MG63 (cell line): ENCODE measurements at regions not wholly inside any gene's neighbourhood (a gene's known extent, or its start where the extent isn't known, plus 50 kb on each side); places are given as distances from the start of the nearest gene placed in this dataset.
A peak's percentile ranks its signal among the peaks of the same experiment; 100 is the strongest.
"Not testable (repeated sequence)": the region's sequence is repeated elsewhere in the genome, so short reads cannot be mapped to it uniquely, and the experiment has no call there.

ENCODE experiments used
- DNase-seq: peaks from one replicate; pipeline ENCODE4 v3.0.0-alpha.2; 2020
- H3K27me3 ChIP-seq: fragments of 250-450 bp; sonication (Bioruptor Pico); 2 replicates; pipeline ENCODE4 v1.5.1; 2020; ENCODE audit warnings: mild to moderate bottlenecking, moderate library complexity
- H3K36me3 ChIP-seq: fragments of 250-450 bp; sonication (Bioruptor Pico); 2 replicates; pipeline ENCODE4 v1.5.1; 2020; ENCODE audit warnings: mild to moderate bottlenecking, moderate library complexity
- H3K4me3 ChIP-seq: fragments of 250-450 bp; sonication (Bioruptor Pico); 2 replicates; pipeline ENCODE4 v1.5.1; 2020; ENCODE audit warnings: mild to moderate bottlenecking, moderate library complexity
- H3K9me3 ChIP-seq: fragments of 250-450 bp; sonication (Bioruptor Pico); 2 replicates; pipeline ENCODE4 v1.5.1; 2020; ENCODE audit warnings: mild to moderate bottlenecking, moderate library complexity

GRCh38 chr6:144378437-144378836, 93.3 kb downstream of the UTRN start:
- Histone ChIP-seq H3K36me3 (no peaks in the 10 kb centered on the region; the same call in 1 of the 2 replicates), H3K9me3 (no peaks in the 10 kb centered on the region; the same call in none of the 2 replicates), H3K4me3 (no peak overlapping the region), H3K27me3 (no peaks in the 10 kb centered on the region)
- no peak for DNase-seq

GRCh38 chr6:144379356-144379755, 94.2 kb downstream of the UTRN start:
- Histone ChIP-seq H3K36me3 (no peaks in the 10 kb centered on the region; the same call in 1 of the 2 replicates), H3K27me3 (no peaks in the 10 kb centered on the region), H3K9me3 (no peaks in the 10 kb centered on the region; the same call in none of the 2 replicates), H3K4me3 (no peak overlapping the region)
- peak; percentile 66 for DNase-seq

GRCh38 chr6:144381499-144381898, 96.4 kb downstream of the UTRN start:
- not testable (repeated sequence) for H3K9me3 ChIP-seq, H3K4me3 ChIP-seq, H3K27me3 ChIP-seq, DNase-seq, H3K36me3 ChIP-seq

GRCh38 chr6:144383336-144383735, 98.2 kb downstream of the UTRN start:
- DNase-seq: no peak
- H3K27me3 ChIP-seq: no peaks in the 10 kb centered on the region
- no peak overlapping the region for H3K4me3 ChIP-seq
- H3K36me3 ChIP-seq: no peaks in the 10 kb centered on the region; the same call in 1 of the 2 replicates
- no peaks in the 10 kb centered on the region; the same call in none of the 2 replicates for H3K9me3 ChIP-seq

GRCh38 chr6:144384427-144384826, 99.3 kb downstream of the UTRN start:
- Histone ChIP-seq H3K4me3 (no peak overlapping the region), H3K9me3 (no peaks in the 10 kb centered on the region; the same call in none of the 2 replicates), H3K36me3 (no peaks in the 10 kb centered on the region), H3K27me3 (no peaks in the 10 kb centered on the region)
- DNase-seq: no peak

GRCh38 chr6:144389474-144389873, 104.3 kb downstream of the UTRN start:
- H3K27me3 ChIP-seq, H3K4me3 ChIP-seq, H3K36me3 ChIP-seq, DNase-seq, H3K9me3 ChIP-seq: not testable (repeated sequence)

- Histone ChIP-seq H3K27me3 (no peaks in the 10 kb centered on the region), H3K9me3 (no peaks in the 10 kb centered on the region), H3K36me3 (no peaks in the 10 kb centered on the region), H3K4me3 (no peak overlapping the region)
- no peak for DNase-seq
These were observed 105.1 kb downstream of the UTRN start for GRCh38 chr6:144390202-144390601.

- DNase-seq: no peak
- H3K36me3 ChIP-seq: no peaks in the 10 kb centered on the region
- H3K4me3 ChIP-seq: no peak overlapping the region
- no peaks in the 10 kb centered on the region for H3K9me3 ChIP-seq
- no peaks in the 10 kb centered on the region for H3K27me3 ChIP-seq
These were observed 105.8 kb downstream of the UTRN start for GRCh38 chr6:144390886-144391285.

GRCh38 chr6:144392536-144392935, 107.4 kb downstream of the UTRN start:
- no peak for DNase-seq
- H3K9me3 ChIP-seq: no peaks in the 10 kb centered on the region
- H3K4me3 ChIP-seq: no peak overlapping the region
- H3K36me3 ChIP-seq: no peaks in the 10 kb centered on the region
- no peaks in the 10 kb centered on the region for H3K27me3 ChIP-seq

GRCh38 chr6:144394210-144394609, 109.1 kb downstream of the UTRN start:
- peaks cover 2% of the 10 kb centered on the region; the same call in 1 of the 2 replicates for H3K9me3 ChIP-seq
- H3K27me3 ChIP-seq: no peaks in the 10 kb centered on the region
- no peak overlapping the region for H3K4me3 ChIP-seq
- no peak for DNase-seq
- H3K36me3 ChIP-seq: no peaks in the 10 kb centered on the region

- Histone ChIP-seq H3K36me3 (no peaks in the 10 kb centered on the region), H3K27me3 (no peaks in the 10 kb centered on the region), H3K4me3 (no peak overlapping the region), H3K9me3 (peaks cover 2% of the 10 kb centered on the region; the same call in 1 of the 2 replicates)
- no peak for DNase-seq
These were observed 109.9 kb downstream of the UTRN start for GRCh38 chr6:144395014-144395413.

GRCh38 chr6:144395826-144396225, 110.7 kb downstream of the UTRN start:
- no peaks in the 10 kb centered on the region for H3K27me3 ChIP-seq
- H3K4me3 ChIP-seq: no peak overlapping the region
- peaks cover 2% of the 10 kb centered on the region; the same call in 1 of the 2 replicates for H3K9me3 ChIP-seq
- no peak for DNase-seq
- no peaks in the 10 kb centered on the region for H3K36me3 ChIP-seq

- H3K9me3 ChIP-seq: peaks cover 2% of the 10 kb centered on the region; the same call in 1 of the 2 replicates
- H3K36me3 ChIP-seq: no peaks in the 10 kb centered on the region
- DNase-seq: no peak
- no peaks in the 10 kb centered on the region for H3K27me3 ChIP-seq
- H3K4me3 ChIP-seq: no peak overlapping the region
These were observed 112.0 kb downstream of the UTRN start for GRCh38 chr6:144397141-144397540.

GRCh38 chr6:144400321-144400720, 115.2 kb downstream of the UTRN start:
- Histone ChIP-seq H3K9me3 (peaks cover 2% of the 10 kb centered on the region; the same call in 1 of the 2 replicates), H3K4me3 (no peak overlapping the region), H3K36me3 (no peaks in the 10 kb centered on the region), H3K27me3 (no peaks in the 10 kb centered on the region)
- no peak for DNase-seq

- no peak overlapping the region for H3K4me3 ChIP-seq
- peaks cover 2% of the 10 kb centered on the region; the same call in 1 of the 2 replicates for H3K9me3 ChIP-seq
- no peaks in the 10 kb centered on the region for H3K27me3 ChIP-seq
- DNase-seq: no peak
- H3K36me3 ChIP-seq: no peaks in the 10 kb centered on the region
These were observed 116.9 kb downstream of the UTRN start for GRCh38 chr6:144401736-144402733.

GRCh38 chr6:144402750-144403149, 117.6 kb downstream of the UTRN start:
- DNase-seq: no peak

GRCh38 chr6:144405163-144405562, 120.0 kb downstream of the UTRN start:
- Histone ChIP-seq H3K4me3 (no peak overlapping the region), H3K36me3 (no peaks in the 10 kb centered on the region), H3K9me3 (no peaks in the 10 kb centered on the region), H3K27me3 (no peaks in the 10 kb centered on the region)
- DNase-seq: no peak

More at GRCh38 chr6:144402750-144403149, 117.6 kb downstream of the UTRN start:
- Histone ChIP-seq H3K4me3 (no peak overlapping the region), H3K9me3 (peaks cover under 1% of the 10 kb centered on the region; the same call in 1 of the 2 replicates), H3K36me3 (no peaks in the 10 kb centered on the region), H3K27me3 (no peaks in the 10 kb centered on the region)

- Histone ChIP-seq H3K27me3 (no peaks in the 10 kb centered on the region), H3K36me3 (no peaks in the 10 kb centered on the region), H3K9me3 (no peaks in the 10 kb centered on the region), H3K4me3 (no peak overlapping the region)
- DNase-seq: no peak
These were observed 121.7 kb downstream of the UTRN start for GRCh38 chr6:144406796-144407195.
